ENCODE measurements at regions not wholly inside any gene's neighbourhood (a gene's known extent, or its start where the extent isn't known, plus 50 kb on each side); places are given as distances from the start of the nearest gene placed in this dataset.

DNA sequence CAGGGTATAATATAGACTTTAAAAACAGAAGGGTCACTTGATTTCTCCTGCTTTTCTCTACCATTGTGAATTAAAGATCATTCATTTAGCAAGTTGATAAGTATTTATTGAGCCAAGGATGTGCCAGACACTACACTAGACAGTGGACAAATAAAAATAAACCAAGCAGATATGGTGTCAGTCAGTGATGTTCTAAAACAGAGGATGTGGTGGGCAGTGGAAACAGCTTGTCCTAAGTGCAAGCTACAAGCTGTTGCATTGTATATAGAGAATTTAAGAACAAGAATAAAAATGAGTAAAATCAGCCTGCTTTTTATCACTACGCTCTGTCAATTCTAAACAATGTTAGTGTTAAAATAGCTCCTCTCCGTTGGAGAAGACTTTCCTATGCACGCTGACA, 637.3 kb upstream of the GRM7 start:
- Histone ChIP-seq H3K79me2 (replicated peaks; ENCODE audit: insufficient read depth, low read length) (no peaks in the 10 kb centered on the region), H4K20me1 (ENCODE audit: insufficient read depth) (no peaks in the 10 kb centered on the region), H3K9ac (ENCODE audit: low read length) (no peak overlapping the region), H3K9me2 (ENCODE audit: insufficient read depth, low read length) (no peaks in the 10 kb centered on the region), H3K9me3 (ENCODE audit: low read length) (no peaks in the 10 kb centered on the region), H2AFZ (ENCODE audit: low read depth, low read length) (no peak overlapping the region), H3K4me2 (ENCODE audit: low read length) (no peak overlapping the region), H3K27ac (ENCODE audit: low read length) (no peak overlapping the region), H3K4me3 (ENCODE audit: low read length) (no peak overlapping the region), H3F3A (ENCODE audit: insufficient read depth, low read length, poor library complexity, severe bottlenecking) (no peaks in the 10 kb centered on the region), H3K27me3 (ENCODE audit: insufficient read depth, low read depth, low read length) (no peaks in the 10 kb centered on the region), H3K36me3 (ENCODE audit: insufficient read depth, low read length) (no peaks in the 10 kb centered on the region)
- TF ChIP-seq, protein P1, sequence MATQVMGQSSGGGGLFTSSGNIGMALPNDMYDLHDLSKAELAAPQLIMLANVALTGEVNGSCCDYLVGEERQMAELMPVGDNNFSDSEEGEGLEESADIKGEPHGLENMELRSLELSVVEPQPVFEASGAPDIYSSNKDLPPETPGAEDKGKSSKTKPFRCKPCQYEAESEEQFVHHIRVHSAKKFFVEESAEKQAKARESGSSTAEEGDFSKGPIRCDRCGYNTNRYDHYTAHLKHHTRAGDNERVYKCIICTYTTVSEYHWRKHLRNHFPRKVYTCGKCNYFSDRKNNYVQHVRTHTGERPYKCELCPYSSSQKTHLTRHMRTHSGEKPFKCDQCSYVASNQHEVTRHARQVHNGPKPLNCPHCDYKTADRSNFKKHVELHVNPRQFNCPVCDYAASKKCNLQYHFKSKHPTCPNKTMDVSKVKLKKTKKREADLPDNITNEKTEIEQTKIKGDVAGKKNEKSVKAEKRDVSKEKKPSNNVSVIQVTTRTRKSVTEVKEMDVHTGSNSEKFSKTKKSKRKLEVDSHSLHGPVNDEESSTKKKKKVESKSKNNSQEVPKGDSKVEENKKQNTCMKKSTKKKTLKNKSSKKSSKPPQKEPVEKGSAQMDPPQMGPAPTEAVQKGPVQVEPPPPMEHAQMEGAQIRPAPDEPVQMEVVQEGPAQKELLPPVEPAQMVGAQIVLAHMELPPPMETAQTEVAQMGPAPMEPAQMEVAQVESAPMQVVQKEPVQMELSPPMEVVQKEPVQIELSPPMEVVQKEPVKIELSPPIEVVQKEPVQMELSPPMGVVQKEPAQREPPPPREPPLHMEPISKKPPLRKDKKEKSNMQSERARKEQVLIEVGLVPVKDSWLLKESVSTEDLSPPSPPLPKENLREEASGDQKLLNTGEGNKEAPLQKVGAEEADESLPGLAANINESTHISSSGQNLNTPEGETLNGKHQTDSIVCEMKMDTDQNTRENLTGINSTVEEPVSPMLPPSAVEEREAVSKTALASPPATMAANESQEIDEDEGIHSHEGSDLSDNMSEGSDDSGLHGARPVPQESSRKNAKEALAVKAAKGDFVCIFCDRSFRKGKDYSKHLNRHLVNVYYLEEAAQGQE (IDR thresholded peaks at IDR 0.05; ENCODE audit: borderline replicate concordance): no peak
- no peak for TF ChIP-seq RAD21 (conservative IDR thresholded peaks at IDR 0.05)
- TF ChIP-seq SMC3 (conservative IDR thresholded peaks at IDR 0.05; ENCODE audit: poor library complexity): no peak
- TF ChIP-seq MXI1 (conservative IDR thresholded peaks at IDR 0.05; ENCODE audit: poor library complexity, severe bottlenecking): no peak
- no peak for TF ChIP-seq POLR2AphosphoS5 (IDR thresholded peaks at IDR 0.05)
- no peak for TF ChIP-seq TAF1 (IDR thresholded peaks at IDR 0.05; ENCODE audit: low read depth)
- no peak for TF ChIP-seq EP300 (conservative IDR thresholded peaks at IDR 0.05; ENCODE audit: poor library complexity, severe bottlenecking)
- no peak for TF ChIP-seq EZH2 (IDR thresholded peaks at IDR 0.05; ENCODE audit: borderline replicate concordance, insufficient read depth, low read length, poor library complexity, severe bottlenecking)
- TF ChIP-seq, protein P2, sequence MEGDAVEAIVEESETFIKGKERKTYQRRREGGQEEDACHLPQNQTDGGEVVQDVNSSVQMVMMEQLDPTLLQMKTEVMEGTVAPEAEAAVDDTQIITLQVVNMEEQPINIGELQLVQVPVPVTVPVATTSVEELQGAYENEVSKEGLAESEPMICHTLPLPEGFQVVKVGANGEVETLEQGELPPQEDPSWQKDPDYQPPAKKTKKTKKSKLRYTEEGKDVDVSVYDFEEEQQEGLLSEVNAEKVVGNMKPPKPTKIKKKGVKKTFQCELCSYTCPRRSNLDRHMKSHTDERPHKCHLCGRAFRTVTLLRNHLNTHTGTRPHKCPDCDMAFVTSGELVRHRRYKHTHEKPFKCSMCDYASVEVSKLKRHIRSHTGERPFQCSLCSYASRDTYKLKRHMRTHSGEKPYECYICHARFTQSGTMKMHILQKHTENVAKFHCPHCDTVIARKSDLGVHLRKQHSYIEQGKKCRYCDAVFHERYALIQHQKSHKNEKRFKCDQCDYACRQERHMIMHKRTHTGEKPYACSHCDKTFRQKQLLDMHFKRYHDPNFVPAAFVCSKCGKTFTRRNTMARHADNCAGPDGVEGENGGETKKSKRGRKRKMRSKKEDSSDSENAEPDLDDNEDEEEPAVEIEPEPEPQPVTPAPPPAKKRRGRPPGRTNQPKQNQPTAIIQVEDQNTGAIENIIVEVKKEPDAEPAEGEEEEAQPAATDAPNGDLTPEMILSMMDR (IDR thresholded peaks at IDR 0.05; ENCODE audit: poor library complexity, severe bottlenecking): no peak

- no peak overlapping the region for H3K9ac ChIP-seq (ENCODE audit: low read length)
- H2AFZ ChIP-seq (ENCODE audit: low read depth, low read length): no peak overlapping the region
- H3K36me3 ChIP-seq (ENCODE audit: insufficient read depth, low read length): no peaks in the 10 kb centered on the region
- H3K9me2 ChIP-seq (ENCODE audit: insufficient read depth, low read length): no peaks in the 10 kb centered on the region
- H3K27me3 ChIP-seq (ENCODE audit: insufficient read depth, low read depth, low read length): no peaks in the 10 kb centered on the region
- TF ChIP-seq TAF1 (IDR thresholded peaks at IDR 0.05; ENCODE audit: low read depth): no peak
- no peak for TF ChIP-seq EP300 (conservative IDR thresholded peaks at IDR 0.05; ENCODE audit: poor library complexity, severe bottlenecking)
- no peak for TF ChIP-seq MXI1 (conservative IDR thresholded peaks at IDR 0.05; ENCODE audit: poor library complexity, severe bottlenecking)
- no peak for TF ChIP-seq SMC3 (conservative IDR thresholded peaks at IDR 0.05; ENCODE audit: poor library complexity)
- TF ChIP-seq, protein P2 (IDR thresholded peaks at IDR 0.05; ENCODE audit: poor library complexity, severe bottlenecking): no peak
- TF ChIP-seq, protein P1 (IDR thresholded peaks at IDR 0.05; ENCODE audit: borderline replicate concordance): no peak
- no peak overlapping the region for H3K27ac ChIP-seq (ENCODE audit: low read length)
- H3K4me3 ChIP-seq (ENCODE audit: low read length): no peak overlapping the region
- H3K79me2 ChIP-seq (replicated peaks; ENCODE audit: insufficient read depth, low read length): no peaks in the 10 kb centered on the region
- H3F3A ChIP-seq (ENCODE audit: insufficient read depth, low read length, poor library complexity, severe bottlenecking): no peaks in the 10 kb centered on the region
- H3K4me2 ChIP-seq (ENCODE audit: low read length): no peak overlapping the region
- no peaks in the 10 kb centered on the region for H4K20me1 ChIP-seq (ENCODE audit: insufficient read depth)
- no peaks in the 10 kb centered on the region for H3K9me3 ChIP-seq (ENCODE audit: low read length)
These were observed 631.8 kb upstream of the GRM7 start for GRCh38 chr3:6228958-6229683.
